Suprapubic skin (tissue), 4 donors: ENCODE measurements at regions not wholly inside any gene's neighbourhood (a gene's known extent, or its start where the extent isn't known, plus 50 kb on each side); places are given as distances from the start of the nearest gene placed in this dataset.

ENCODE experiments used
- EP300 ChIP-seq: sonication (generic); formaldehyde crosslinking; IDR thresholded peaks from one replicate; pipeline ENCODE4 v1.6.1; 2017; ENCODE audit warnings: antibody characterized with exemption
- POLR2A ChIP-seq, 2 donors: fragments of 450-650 bp; IDR thresholded peaks; one replicate each; pipeline ENCODE4 v1.6.1; 2017; ENCODE audit warnings: antibody characterized with exemption in 2 of 2, mild to moderate bottlenecking in 2 of 2, moderate library complexity in 2 of 2
- POLR2AphosphoS5 ChIP-seq, 3 donors: sonication (generic); formaldehyde crosslinking; IDR thresholded peaks; one replicate each; pipeline ENCODE4 v1.6.1; 2017; ENCODE audit warnings: antibody characterized with exemption in 3 of 3
- TF ChIP-seq, protein P1 (sequence below), 2 donors: fragments of 200-600 bp in 1 of 2; fragments of 450-650 bp in 1 of 2; sonication (generic) in 1 of 2; IDR thresholded peaks; one replicate each; pipeline ENCODE4 v1.5.1; 2016 to 2019; ENCODE audit warnings: antibody characterized with exemption in 2 of 2, mild to moderate bottlenecking in 1 of 2, moderate library complexity in 1 of 2

DNA sequence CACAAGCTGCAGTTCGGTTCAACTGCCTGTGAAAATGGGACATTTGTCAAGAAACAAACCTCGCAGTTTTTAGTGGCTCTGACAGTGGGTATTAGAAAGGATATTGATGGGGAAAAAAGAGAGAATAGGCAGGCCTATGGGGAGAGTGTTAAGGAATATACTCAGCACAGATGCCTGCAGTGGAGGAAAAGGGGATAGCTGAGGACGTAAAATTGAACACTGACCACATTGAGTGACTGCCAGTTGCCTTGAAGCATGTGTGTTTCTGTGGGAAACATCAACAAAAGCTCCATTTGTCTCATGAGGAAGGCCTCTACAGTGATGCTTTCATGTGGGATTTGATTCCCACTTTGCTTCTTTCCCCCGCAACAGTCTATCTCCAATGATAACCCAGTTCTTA, 1042.1 kb downstream of the TUSC7 start:
- TF ChIP-seq, protein P1, sequence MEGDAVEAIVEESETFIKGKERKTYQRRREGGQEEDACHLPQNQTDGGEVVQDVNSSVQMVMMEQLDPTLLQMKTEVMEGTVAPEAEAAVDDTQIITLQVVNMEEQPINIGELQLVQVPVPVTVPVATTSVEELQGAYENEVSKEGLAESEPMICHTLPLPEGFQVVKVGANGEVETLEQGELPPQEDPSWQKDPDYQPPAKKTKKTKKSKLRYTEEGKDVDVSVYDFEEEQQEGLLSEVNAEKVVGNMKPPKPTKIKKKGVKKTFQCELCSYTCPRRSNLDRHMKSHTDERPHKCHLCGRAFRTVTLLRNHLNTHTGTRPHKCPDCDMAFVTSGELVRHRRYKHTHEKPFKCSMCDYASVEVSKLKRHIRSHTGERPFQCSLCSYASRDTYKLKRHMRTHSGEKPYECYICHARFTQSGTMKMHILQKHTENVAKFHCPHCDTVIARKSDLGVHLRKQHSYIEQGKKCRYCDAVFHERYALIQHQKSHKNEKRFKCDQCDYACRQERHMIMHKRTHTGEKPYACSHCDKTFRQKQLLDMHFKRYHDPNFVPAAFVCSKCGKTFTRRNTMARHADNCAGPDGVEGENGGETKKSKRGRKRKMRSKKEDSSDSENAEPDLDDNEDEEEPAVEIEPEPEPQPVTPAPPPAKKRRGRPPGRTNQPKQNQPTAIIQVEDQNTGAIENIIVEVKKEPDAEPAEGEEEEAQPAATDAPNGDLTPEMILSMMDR (IDR thresholded peaks at IDR 0.05) = no peak
- no peak for TF ChIP-seq POLR2A (IDR thresholded peaks at IDR 0.05)
- TF ChIP-seq POLR2AphosphoS5 (IDR thresholded peaks at IDR 0.05) = no peak
- TF ChIP-seq EP300 = no peak
